HG03571 (cell line): ENCODE measurements at regions not wholly inside any gene's neighbourhood (a gene's known extent, or its start where the extent isn't known, plus 50 kb on each side); places are given as distances from the start of the nearest gene placed in this dataset.

Experiments used
- ATAC-seq: cut with Tn5 transposase; IDR thresholded peaks from one replicate; pipeline ENCODE4 v1.9.1; 2021; ENCODE audit not compliant: unreplicated experiment

- no peak for ATAC-seq
These were observed 113.8 kb upstream of the FAM9B start for GRCh38 chrX:9147726-9148125.

- no peak for ATAC-seq
These were observed 114.9 kb upstream of the FAM9B start for GRCh38 chrX:9148615-9149399.

GRCh38 chrX:9149501-9150245 is 115.7 kb upstream of the FAM9B start:
- no peak for ATAC-seq

GRCh38 chrX:9151772-9152307 is 117.9 kb upstream of the FAM9B start:
- ATAC-seq, result no peak

- no peak for ATAC-seq
These were observed 119.4 kb upstream of the FAM9B start for GRCh38 chrX:9153300-9153699.

- ATAC-seq, result no peak
These were observed 124.7 kb upstream of the FAM9B start for GRCh38 chrX:9158611-9159010.

GRCh38 chrX:9160698-9161329 is 126.9 kb upstream of the FAM9B start:
- no peak for ATAC-seq

- no peak for ATAC-seq
These were observed 128.8 kb upstream of the FAM9B start for GRCh38 chrX:9162698-9163097.

GRCh38 chrX:9163214-9163709 is 129.3 kb upstream of the FAM9B start:
- no peak for ATAC-seq

- ATAC-seq, result no peak
These were observed 130.2 kb upstream of the FAM9B start for GRCh38 chrX:9164086-9164485.

- no peak for ATAC-seq
These were observed 130.9 kb upstream of the FAM9B start for GRCh38 chrX:9164533-9165426.

GRCh38 chrX:9166584-9166944 is 132.6 kb upstream of the FAM9B start:
- ATAC-seq, result no peak

- ATAC-seq, result no peak
These were observed 138.0 kb upstream of the FAM9B start for GRCh38 chrX:9171841-9172463.

GRCh38 chrX:9172464-9172850 is 138.5 kb upstream of the FAM9B start:
- no peak for ATAC-seq

- ATAC-seq, result no peak
These were observed 146.7 kb upstream of the FAM9B start for GRCh38 chrX:9180623-9181022.

GRCh38 chrX:9182041-9182440 is 148.1 kb upstream of the FAM9B start:
- no peak for ATAC-seq

- no peak for ATAC-seq
These were observed 149.6 kb upstream of the FAM9B start for GRCh38 chrX:9183481-9183880.

GRCh38 chrX:9184211-9184610 is 150.3 kb upstream of the FAM9B start:
- no peak for ATAC-seq

- ATAC-seq, result no peak
These were observed 154.2 kb upstream of the FAM9B start for GRCh38 chrX:9188117-9188516.

GRCh38 chrX:9189286-9189685 is 155.4 kb upstream of the FAM9B start:
- ATAC-seq, result no peak
